Skeletal muscle tissue (tissue), 3 donors: ENCODE measurements at regions not wholly inside any gene's neighbourhood (a gene's known extent, or its start where the extent isn't known, plus 50 kb on each side); places are given as distances from the start of the nearest gene placed in this dataset.

Source experiments
- H3K27ac ChIP-seq: one replicate; pipeline ENCODE4 v1.7.0; 2013; ENCODE audit warnings: mild to moderate bottlenecking, low read depth, low read length, inconsistent platforms
- H3K27me3 ChIP-seq, 3 donors: one replicate each; pipeline ENCODE4 v1.7.0; 2013; ENCODE audit warnings: low read length in 3 of 3; ENCODE audit not compliant: control insufficient read depth in 3 of 3, insufficient read depth in 3 of 3
- H3K36me3 ChIP-seq, 3 donors: one replicate each; pipeline ENCODE4 v1.7.0; 2013; ENCODE audit warnings: low read length in 3 of 3; ENCODE audit not compliant: control insufficient read depth in 3 of 3, insufficient read depth in 3 of 3
- H3K4me1 ChIP-seq, 3 donors: one replicate each; pipeline ENCODE4 v1.7.0; 2013; ENCODE audit warnings: low read length in 3 of 3, mild to moderate bottlenecking in 3 of 3; ENCODE audit not compliant: control insufficient read depth in 3 of 3, insufficient read depth in 3 of 3
- H3K4me3 ChIP-seq, 3 donors: one replicate each; pipeline ENCODE4 v1.7.0; 2013; ENCODE audit warnings: low read length in 3 of 3
- H3K9ac ChIP-seq, 3 donors: one replicate each; pipeline ENCODE4 v1.7.0; 2013; ENCODE audit warnings: low read length in 3 of 3, mild to moderate bottlenecking in 3 of 3, moderate library complexity in 2 of 3, low read depth in 1 of 3
- H3K9me3 ChIP-seq, 3 donors: one replicate each; pipeline ENCODE4 v1.7.0; 2013; ENCODE audit warnings: low read length in 3 of 3; ENCODE audit not compliant: control insufficient read depth in 3 of 3
- donor health status: Osteomylitis.

GRCh38 chr17:5877948-5878347 lies 192.2 kb upstream of the WSCD1 start:
- H3K9me3 ChIP-seq: no peaks in the 10 kb centered on the region
- peaks cover 11 to 22% (median 12%) of the 10 kb centered on the region in 3 donors for H3K4me1 ChIP-seq
- peak overlapping the region in 2 of 3 donors; percentile 7 to 29 for H3K4me3 ChIP-seq
- peak overlapping the region in 2 of 3 donors; percentile 57 for H3K9ac ChIP-seq
- H3K27ac ChIP-seq: peak overlapping the region; percentile 70
- H3K36me3 ChIP-seq: no peaks in the 10 kb centered on the region
- H3K27me3 ChIP-seq: peaks cover 0 to 3% (median 0%) of the 10 kb centered on the region in 3 donors

GRCh38 chr17:5881849-5882248 lies 188.3 kb upstream of the WSCD1 start:
- Histone ChIP-seq H3K4me1 (peaks cover 11 to 16% (median 12%) of the 10 kb centered on the region in 3 donors), H3K9me3 (no peaks in the 10 kb centered on the region), H3K27ac (no peak overlapping the region), H3K4me3 (no peak overlapping the region), H3K36me3 (no peaks in the 10 kb centered on the region), H3K9ac (no peak overlapping the region), H3K27me3 (peaks cover 0 to 3% (median 0%) of the 10 kb centered on the region in 3 donors)

- no peaks in the 10 kb centered on the region for H3K36me3 ChIP-seq
- no peak overlapping the region for H3K9ac ChIP-seq
- H3K4me1 ChIP-seq: no peaks in the 10 kb centered on the region
- H3K27ac ChIP-seq: no peak overlapping the region
- H3K4me3 ChIP-seq: no peak overlapping the region
- H3K9me3 ChIP-seq: no peaks in the 10 kb centered on the region
- peaks cover 0 to 3% (median 0%) of the 10 kb centered on the region in 3 donors for H3K27me3 ChIP-seq
Observed at GRCh38 chr17:5883775-5884665, 186.2 kb upstream of the WSCD1 start.

- Histone ChIP-seq H3K27me3 (peaks cover 0 to 3% (median 0%) of the 10 kb centered on the region in 3 donors), H3K4me3 (no peak overlapping the region), H3K9ac (no peak overlapping the region), H3K4me1 (no peaks in the 10 kb centered on the region), H3K9me3 (no peaks in the 10 kb centered on the region), H3K36me3 (no peaks in the 10 kb centered on the region), H3K27ac (no peak overlapping the region)
Observed at GRCh38 chr17:5885336-5885735, 184.8 kb upstream of the WSCD1 start.

GRCh38 chr17:5888811-5889210 lies 181.4 kb upstream of the WSCD1 start:
- no peak overlapping the region for H3K27ac ChIP-seq
- H3K36me3 ChIP-seq: no peaks in the 10 kb centered on the region
- H3K9ac ChIP-seq: no peak overlapping the region
- H3K27me3 ChIP-seq: no peaks in the 10 kb centered on the region
- peaks cover 7 to 13% (median 9%) of the 10 kb centered on the region in 3 donors for H3K4me1 ChIP-seq
- H3K4me3 ChIP-seq: no peak overlapping the region
- no peaks in the 10 kb centered on the region for H3K9me3 ChIP-seq

- Histone ChIP-seq H3K36me3 (no peaks in the 10 kb centered on the region), H3K27ac (peak overlapping the region; percentile 56), H3K9ac (no peak overlapping the region), H3K4me3 (peak overlapping the region in 1 of 3 donors; percentile 6), H3K9me3 (no peaks in the 10 kb centered on the region), H3K4me1 (peaks cover 8 to 15% (median 11%) of the 10 kb centered on the region in 3 donors), H3K27me3 (no peaks in the 10 kb centered on the region)
Observed at GRCh38 chr17:5892921-5893675, 177.1 kb upstream of the WSCD1 start.

- peaks cover 8 to 15% (median 11%) of the 10 kb centered on the region in 3 donors for H3K4me1 ChIP-seq
- H3K9ac ChIP-seq: no peak overlapping the region
- peak overlapping the region; percentile 56 for H3K27ac ChIP-seq
- no peak overlapping the region for H3K4me3 ChIP-seq
- H3K27me3 ChIP-seq: no peaks in the 10 kb centered on the region
- no peaks in the 10 kb centered on the region for H3K9me3 ChIP-seq
- no peaks in the 10 kb centered on the region for H3K36me3 ChIP-seq
Observed at GRCh38 chr17:5893741-5894140, 176.4 kb upstream of the WSCD1 start.

GRCh38 chr17:5895276-5895675 lies 174.9 kb upstream of the WSCD1 start:
- Histone ChIP-seq H3K4me1 (peaks cover 8 to 16% (median 15%) of the 10 kb centered on the region in 3 donors), H3K27me3 (no peaks in the 10 kb centered on the region), H3K4me3 (no peak overlapping the region), H3K9ac (no peak overlapping the region), H3K27ac (no peak overlapping the region), H3K9me3 (no peaks in the 10 kb centered on the region), H3K36me3 (no peaks in the 10 kb centered on the region)

GRCh38 chr17:5896215-5896614 lies 174.0 kb upstream of the WSCD1 start:
- H3K36me3 ChIP-seq: no peaks in the 10 kb centered on the region
- no peak overlapping the region for H3K9ac ChIP-seq
- no peaks in the 10 kb centered on the region for H3K9me3 ChIP-seq
- H3K27me3 ChIP-seq: no peaks in the 10 kb centered on the region
- H3K4me1 ChIP-seq: peaks cover 8 to 20% (median 15%) of the 10 kb centered on the region in 3 donors
- no peak overlapping the region for H3K4me3 ChIP-seq
- H3K27ac ChIP-seq: no peak overlapping the region
